GM13976 (cell line): ENCODE measurements at regions not wholly inside any gene's neighbourhood (a gene's known extent, or its start where the extent isn't known, plus 50 kb on each side); places are given as distances from the start of the nearest gene placed in this dataset.

Experiments used
- DNase-seq: peaks from one replicate; pipeline ENCODE4 v3.0.0; 2012; ENCODE audit warnings: low spot score
- in situ Hi-C: fragments of 300-500 bp; cut with MboI; formaldehyde crosslinking; loops from one replicate; pipeline ENCODE4 v1.12.0; 2022; ENCODE audit warnings: low sequenced_read_pairs, mixed read lengths, inconsistent platforms; ENCODE audit not compliant: unreplicated experiment
- TF ChIP-seq, protein P1 (sequence below): IDR thresholded peaks from 2 replicates; pipeline ENCODE4 v1.5.1; 2012; ENCODE audit warnings: borderline replicate concordance, mild to moderate bottlenecking; ENCODE audit not compliant: insufficient read depth; ENCODE audit errors: extremely low read depth, missing control alignments, control extremely low read depth

DNA sequence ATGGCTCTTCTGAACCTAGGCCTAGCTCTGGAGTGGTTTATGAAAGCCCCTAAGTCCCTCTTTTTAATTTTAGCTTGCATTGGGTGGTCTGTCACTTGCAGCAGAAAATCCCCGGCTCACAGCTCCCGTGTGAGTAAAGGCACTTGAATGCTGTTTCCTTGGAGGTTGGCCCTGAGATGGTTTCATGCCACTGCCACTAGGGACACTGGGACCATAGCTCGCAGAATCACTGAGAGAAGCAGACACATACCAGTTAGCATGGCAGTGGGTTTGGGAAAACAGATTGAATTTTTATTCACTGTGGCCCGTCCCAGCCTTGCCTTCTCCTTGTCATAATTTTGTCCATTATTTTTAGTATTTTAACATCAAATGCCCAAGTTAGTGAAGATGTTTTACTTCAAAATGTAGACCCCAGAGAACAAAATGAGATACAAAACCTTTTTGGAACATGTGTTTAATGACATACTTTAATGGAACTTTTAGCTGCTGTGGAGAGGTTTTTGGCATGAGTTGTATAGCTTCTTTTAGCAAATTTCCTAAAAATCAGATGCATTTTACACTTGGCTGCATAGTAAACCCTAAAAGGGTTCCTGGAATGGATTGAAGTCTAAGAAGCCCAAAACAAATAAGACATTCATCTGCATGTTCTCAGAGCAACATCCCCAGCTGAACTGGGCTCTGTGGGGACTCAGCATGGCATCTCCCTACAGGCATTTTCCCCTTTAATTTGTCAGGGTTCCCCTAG, 259.7 kb upstream of the PITRM1 start:
- TF ChIP-seq, protein P1, sequence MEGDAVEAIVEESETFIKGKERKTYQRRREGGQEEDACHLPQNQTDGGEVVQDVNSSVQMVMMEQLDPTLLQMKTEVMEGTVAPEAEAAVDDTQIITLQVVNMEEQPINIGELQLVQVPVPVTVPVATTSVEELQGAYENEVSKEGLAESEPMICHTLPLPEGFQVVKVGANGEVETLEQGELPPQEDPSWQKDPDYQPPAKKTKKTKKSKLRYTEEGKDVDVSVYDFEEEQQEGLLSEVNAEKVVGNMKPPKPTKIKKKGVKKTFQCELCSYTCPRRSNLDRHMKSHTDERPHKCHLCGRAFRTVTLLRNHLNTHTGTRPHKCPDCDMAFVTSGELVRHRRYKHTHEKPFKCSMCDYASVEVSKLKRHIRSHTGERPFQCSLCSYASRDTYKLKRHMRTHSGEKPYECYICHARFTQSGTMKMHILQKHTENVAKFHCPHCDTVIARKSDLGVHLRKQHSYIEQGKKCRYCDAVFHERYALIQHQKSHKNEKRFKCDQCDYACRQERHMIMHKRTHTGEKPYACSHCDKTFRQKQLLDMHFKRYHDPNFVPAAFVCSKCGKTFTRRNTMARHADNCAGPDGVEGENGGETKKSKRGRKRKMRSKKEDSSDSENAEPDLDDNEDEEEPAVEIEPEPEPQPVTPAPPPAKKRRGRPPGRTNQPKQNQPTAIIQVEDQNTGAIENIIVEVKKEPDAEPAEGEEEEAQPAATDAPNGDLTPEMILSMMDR: no peak
- in situ Hi-C loops: no loop called here
- DNase-seq: no peak

DNA sequence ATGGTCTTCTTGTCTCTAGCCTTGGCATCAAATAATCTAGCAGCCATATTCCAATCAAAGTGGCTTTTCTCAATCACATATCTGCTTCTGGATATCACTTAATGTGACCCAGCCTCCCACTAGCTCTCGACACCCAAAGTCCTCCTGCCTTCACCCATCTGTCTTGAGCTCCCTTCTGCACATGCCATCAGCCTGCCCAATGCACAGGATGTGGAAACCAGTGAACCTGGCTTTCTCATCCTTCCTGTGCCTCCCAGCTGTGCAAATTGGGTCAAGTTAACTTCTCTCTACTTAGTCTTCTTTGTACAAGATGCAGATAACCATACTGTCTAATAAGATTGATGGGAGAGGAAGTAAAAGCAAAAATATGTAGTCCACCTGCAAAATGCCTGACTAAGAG, 257.9 kb upstream of the PITRM1 start:
- TF ChIP-seq, protein P1: no peak
- no peak for DNase-seq
- in situ Hi-C loops: no loop called here

DNA sequence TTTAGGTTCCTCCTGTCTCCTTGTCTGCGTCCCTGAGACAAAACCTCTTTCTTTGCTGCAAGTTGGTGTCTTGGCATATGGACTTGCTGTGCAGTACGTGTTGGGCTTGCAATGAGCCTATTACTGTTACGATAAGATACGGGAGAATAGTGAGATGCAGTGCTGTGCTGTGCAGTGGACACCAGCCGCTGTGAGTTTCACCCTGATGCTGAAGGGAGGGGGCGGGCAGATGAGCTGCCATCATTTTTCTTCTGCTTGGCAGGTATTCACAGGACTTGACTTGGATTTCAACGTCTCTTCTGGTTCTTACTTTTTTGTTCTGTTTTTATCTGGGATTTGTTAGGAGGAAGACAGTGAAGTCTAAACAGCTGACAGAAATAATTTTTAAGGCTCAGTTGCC, 257.1 kb upstream of the PITRM1 start:
- in situ Hi-C loops: no loop called here
- DNase-seq: no peak
- TF ChIP-seq, protein P1: no peak

DNA sequence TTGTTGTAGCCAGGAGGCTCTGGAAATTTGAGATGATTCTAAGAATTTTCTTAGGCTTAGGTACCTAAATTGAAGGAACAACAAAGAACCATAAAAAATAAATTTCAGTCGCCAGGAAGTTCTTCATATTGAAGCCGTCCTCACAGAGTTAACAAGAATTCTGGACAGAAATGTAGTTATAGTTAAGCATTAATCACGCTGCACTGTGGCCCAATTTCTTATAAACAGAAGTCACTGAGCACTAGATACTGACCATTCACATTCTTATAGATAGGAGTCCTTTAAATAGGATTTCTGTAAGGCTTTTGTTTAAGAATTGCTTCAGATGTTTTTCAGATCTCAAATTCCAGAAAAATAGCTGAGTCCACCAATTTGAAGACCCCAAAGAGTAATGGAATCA, 256.2 kb upstream of the PITRM1 start:
- in situ Hi-C loops: no loop called here
- no peak for DNase-seq
- TF ChIP-seq, protein P1: no peak

DNA sequence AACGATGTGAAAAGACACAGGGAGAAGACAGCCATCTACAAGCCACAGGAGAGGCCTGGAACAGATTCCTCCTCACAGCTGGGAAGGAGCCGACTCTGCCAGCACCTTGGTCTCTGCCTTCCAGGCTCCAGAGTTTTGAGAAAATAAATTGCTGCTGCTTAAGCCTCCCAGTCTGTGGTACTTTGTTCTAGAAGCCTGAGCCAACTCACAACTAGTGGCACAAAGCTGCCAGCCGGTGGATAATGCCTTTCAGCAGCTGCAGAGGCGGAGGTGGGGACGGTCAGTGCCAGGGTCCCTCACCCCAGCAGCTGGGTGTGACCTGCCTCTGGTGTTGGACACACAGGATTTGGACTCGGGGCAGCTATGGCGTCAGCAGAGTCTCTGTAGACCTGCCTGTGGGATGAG, 255.4 kb upstream of the PITRM1 start:
- in situ Hi-C loops: no loop called here
- TF ChIP-seq, protein P1: no peak
- DNase-seq: no peak

DNA sequence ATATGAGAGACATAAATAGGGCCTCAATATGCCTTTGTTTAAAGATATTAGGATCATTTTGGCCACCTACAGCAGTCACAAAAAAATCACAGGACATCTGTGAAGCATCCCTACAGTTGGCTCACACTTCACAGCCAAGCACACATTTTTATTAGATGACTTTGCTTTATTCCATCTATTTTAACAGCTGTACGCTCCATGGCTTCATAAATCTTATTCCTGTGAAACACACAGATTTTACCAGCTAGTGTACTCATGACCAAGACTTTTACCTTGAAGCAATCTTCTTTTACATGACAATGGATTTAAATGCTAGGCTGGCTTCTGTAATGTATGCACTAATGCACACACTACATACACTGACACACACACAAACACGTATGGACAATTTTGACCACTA, 254.8 kb upstream of the PITRM1 start:
- TF ChIP-seq, protein P1: no peak
- DNase-seq: no peak
- in situ Hi-C loops: no loop called here

DNA sequence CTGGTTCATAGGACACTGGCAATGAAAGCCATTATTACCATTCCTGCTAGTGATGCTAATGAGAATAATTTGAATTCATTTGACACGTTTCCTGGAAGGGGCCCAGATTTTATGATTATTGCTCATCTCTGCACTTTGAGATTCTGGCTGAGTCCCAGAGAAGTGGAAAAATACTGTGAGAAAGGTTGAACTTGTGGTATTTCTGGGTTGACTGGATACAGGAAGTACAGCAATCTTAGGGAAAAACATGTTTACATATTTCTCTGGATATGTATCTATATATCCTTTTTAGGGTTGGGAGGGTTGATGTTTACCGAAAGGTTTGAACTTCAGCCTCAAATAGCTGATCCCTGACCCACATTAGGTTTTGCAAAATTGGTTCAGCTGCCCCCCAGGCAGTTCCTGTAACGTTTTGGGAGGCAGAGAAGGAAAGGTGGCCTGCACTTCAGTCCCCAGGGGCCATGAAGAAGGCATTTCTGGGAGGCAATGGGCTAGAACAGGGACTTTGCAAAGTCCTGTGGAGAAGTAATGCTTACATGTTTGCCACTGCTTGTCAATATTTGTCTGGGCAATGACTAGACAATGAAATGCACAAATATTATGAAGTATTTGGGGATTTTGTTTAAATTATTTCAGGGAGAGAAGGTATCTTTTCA, 253.7 kb upstream of the PITRM1 start:
- no peak for DNase-seq
- in situ Hi-C loops: no loop called here
- TF ChIP-seq, protein P1: no peak
